T-helper 2 cell treated with Interferon-gamma antibody and Interleukin-4, amounts not matched to agents 5 μg/mL and 100 μg/mL, for 36 hours (primary cell): ENCODE measurements at regions not wholly inside any gene's neighbourhood (a gene's known extent, or its start where the extent isn't known, plus 50 kb on each side); places are given as distances from the start of the nearest gene placed in this dataset.
"Not testable (repeated sequence)": the region's sequence is repeated elsewhere in the genome, so short reads cannot be mapped to it uniquely, and the experiment has no call there.

Experiments used
- DNase-seq: peaks from one replicate; pipeline ENCODE4 v3.0.0; 2021; ENCODE audit warnings: low spot score
- H3K27ac Mint-ChIP-seq: one replicate; pipeline ENCODE4 v1.8.0; 2021; ENCODE audit warnings: mild to moderate bottlenecking, mixed read lengths
- H3K27me3 Mint-ChIP-seq: one replicate; pipeline ENCODE4 v1.8.0; 2021; ENCODE audit warnings: low read depth, mixed read lengths
- H3K36me3 Mint-ChIP-seq: one replicate; pipeline ENCODE4 v1.8.0; 2021; ENCODE audit warnings: low read depth, mixed read lengths
- H3K4me1 Mint-ChIP-seq: one replicate; pipeline ENCODE4 v1.8.0; 2021; ENCODE audit warnings: low read depth, mixed read lengths
- H3K4me3 Mint-ChIP-seq: one replicate; pipeline ENCODE4 v1.8.0; 2022; ENCODE audit warnings: mild to moderate bottlenecking, moderate library complexity, mixed read lengths
- H3K9me3 Mint-ChIP-seq: one replicate; pipeline ENCODE4 v1.8.0; 2021; ENCODE audit warnings: mixed read lengths

DNA sequence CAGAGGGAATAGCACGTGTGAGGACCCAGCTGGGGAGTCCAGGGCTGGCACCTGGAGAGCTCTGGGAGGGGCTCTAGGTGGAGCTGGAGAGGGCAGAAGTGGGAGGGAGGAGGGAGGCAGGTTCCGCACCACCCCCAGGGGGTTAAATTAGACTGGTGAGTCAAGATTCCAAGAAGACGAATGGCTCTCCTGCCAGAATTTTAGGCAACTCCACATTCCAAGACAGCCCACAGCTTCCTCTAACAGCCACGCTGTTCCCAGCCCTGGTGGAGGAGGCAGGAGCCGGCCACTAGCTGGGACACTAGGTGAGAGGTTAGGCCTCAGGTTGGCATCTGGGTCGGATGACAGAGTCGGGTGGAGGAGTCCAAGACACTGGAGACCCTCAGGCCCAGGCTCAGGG, 60.2 kb downstream of the TFAP2C start:
- Mint-ChIP-seq H3K4me3 (no peak overlapping the region), H3K36me3 (no peaks in the 10 kb centered on the region), H3K4me1 (no peaks in the 10 kb centered on the region), H3K27me3 (no peaks in the 10 kb centered on the region), H3K27ac (no peak overlapping the region), H3K9me3 (no peaks in the 10 kb centered on the region)
- DNase-seq: no peak

DNA sequence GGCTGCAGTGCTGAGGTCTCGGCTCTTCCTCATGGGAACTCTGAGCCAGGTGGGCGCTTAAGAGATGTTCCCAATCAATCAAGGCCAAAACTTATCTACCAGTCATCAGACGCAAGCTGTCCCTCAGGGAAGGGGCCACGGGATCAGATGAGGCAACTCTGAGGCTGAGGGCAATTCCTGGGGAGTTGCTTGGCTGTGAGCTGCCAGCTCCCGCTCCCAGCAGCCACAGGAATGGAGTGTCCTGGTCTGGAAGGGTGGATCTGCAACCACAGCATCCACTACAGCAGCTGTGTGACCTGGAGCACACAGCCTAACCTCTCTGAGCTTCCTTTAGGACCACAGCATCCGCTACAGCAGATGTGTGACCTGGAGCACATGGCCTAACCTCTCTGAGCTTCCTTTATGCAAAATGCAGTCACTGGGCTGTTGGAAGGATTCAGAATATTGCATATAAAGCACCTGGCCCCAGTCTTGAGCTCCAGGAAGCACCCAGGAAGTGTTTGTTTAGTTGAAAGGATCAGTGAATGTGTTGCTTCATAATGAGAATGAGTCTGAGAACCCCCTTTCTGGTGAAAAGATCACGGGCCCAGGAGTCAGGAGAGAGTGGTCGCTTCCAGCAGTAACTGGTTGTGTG, 60.9 kb downstream of the TFAP2C start:
- no peaks in the 10 kb centered on the region for H3K4me1 Mint-ChIP-seq
- no peak overlapping the region for H3K4me3 Mint-ChIP-seq
- H3K36me3 Mint-ChIP-seq: no peaks in the 10 kb centered on the region
- no peaks in the 10 kb centered on the region for H3K9me3 Mint-ChIP-seq
- no peak for DNase-seq
- H3K27me3 Mint-ChIP-seq: no peaks in the 10 kb centered on the region
- H3K27ac Mint-ChIP-seq: no peak overlapping the region

DNA sequence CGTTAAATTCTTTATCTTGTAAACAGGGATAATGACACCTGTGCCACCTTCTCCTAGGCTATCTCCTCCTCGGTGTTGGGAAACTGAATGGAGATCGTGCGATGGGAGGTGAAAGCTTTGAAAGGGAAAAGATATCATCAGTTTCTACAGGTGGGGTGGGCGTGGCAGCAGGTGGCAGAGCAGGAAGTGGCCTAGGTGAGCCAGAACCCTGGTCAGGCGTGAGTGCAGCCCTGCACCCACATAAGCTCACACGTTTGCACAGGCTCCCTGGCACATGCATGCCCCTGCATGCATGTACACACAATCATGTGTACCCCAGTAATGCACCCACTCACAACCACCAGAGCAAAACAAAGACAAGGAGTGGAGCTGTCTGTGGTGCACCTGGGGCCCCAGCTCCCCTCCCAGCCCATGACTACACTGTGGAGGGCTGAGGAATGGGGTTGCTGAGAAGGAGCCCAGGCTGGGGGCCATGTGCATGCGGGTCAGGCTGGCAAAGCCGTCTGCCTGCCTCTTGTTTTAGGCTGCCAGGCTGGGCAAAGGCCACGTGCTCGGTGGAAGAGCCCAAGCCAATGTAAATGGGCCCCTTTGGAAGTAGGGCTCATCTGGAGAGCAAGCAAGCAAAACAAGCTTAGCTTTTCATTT, 61.5 kb downstream of the TFAP2C start:
- Mint-ChIP-seq H3K4me3 (no peak overlapping the region), H3K36me3 (no peaks in the 10 kb centered on the region), H3K4me1 (no peaks in the 10 kb centered on the region), H3K27ac (no peak overlapping the region), H3K27me3 (no peaks in the 10 kb centered on the region), H3K9me3 (no peaks in the 10 kb centered on the region)
- DNase-seq: no peak

DNA sequence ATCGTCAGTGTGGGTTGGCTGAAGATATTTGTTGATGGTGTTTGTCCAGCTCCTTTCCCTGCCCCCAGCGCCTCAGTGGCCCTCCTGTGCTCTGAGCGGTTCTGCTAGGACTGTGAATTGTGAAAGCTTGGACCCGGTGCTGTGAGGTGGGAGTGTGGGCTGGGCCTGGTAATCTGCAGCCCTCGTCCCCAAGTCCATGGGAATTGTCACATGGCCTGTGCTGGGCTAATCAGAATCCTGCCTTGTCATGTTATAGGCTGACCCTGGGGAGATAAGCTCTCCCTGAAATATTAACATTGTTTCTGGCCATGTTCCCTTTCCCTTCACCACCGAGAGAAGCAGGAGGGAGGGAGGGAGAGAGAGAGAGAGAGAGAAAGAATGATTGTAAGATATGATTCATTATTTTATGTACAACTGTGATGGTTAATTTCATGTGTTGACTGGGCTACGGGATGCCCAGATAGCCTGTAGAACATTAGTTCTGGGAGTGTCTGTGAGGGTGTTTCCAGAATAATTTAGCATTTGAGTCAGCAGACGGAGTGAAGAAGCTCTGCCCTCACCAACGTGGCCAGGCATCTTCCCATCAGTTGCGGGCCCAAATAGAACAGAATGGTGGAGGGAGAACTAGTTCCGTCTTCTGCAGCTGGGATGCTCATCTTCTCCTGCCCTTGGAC, 62.4 kb downstream of the TFAP2C start:
- no peaks in the 10 kb centered on the region for H3K36me3 Mint-ChIP-seq

DNA sequence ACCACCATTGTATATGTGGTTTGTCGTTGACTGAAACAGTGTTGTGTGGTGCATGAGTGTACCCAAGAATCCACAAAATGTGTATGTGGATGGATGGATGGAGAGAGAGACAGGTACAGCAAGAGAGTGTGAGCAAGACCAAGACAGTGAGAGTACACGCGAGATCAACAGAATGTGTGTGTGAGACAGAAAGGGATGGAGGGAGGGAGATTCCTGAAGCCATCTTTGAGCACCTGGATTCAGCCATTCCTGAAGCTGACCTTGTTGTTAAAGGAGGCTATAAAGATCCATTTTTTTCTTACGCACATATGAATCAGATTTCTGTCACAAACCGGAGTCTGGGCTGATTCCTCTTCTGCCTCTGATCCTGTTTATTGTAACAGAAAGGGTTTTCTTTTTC, 64.1 kb downstream of the TFAP2C start:
- no peak overlapping the region for H3K27ac Mint-ChIP-seq
- H3K4me1 Mint-ChIP-seq: no peaks in the 10 kb centered on the region
- H3K27me3 Mint-ChIP-seq: no peaks in the 10 kb centered on the region
- no peaks in the 10 kb centered on the region for H3K9me3 Mint-ChIP-seq
- no peaks in the 10 kb centered on the region for H3K36me3 Mint-ChIP-seq
- DNase-seq: no peak
- H3K4me3 Mint-ChIP-seq: no peak overlapping the region

More for the DNA sequence above, 62.4 kb downstream of the TFAP2C start:
- DNase-seq: no peak
- no peak overlapping the region for H3K4me3 Mint-ChIP-seq
- H3K27ac Mint-ChIP-seq: no peak overlapping the region
- H3K9me3 Mint-ChIP-seq: no peaks in the 10 kb centered on the region
- no peaks in the 10 kb centered on the region for H3K27me3 Mint-ChIP-seq
- H3K4me1 Mint-ChIP-seq: no peaks in the 10 kb centered on the region

DNA sequence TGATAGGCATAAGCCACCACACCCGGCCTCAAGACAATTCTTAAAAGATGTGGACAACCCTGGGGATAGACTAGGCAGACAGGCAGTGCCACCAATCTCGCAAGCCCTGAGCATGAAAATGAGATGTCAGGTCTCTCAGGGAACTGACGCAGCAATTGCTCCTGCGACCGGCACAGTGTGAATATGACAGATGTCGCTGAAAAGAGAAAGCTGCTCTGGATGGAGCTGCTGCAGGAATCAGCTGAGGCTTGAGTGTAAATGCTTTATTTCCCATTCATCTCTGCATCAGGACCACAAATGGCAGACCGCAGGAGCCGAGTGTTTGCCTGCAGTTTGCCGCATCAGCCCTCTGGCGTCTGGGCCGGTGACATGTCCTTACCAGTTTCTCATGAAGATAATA, 68.4 kb downstream of the TFAP2C start:
- H3K36me3 Mint-ChIP-seq: no peaks in the 10 kb centered on the region
- H3K4me3 Mint-ChIP-seq: no peak overlapping the region
- no peak overlapping the region for H3K27ac Mint-ChIP-seq
- no peaks in the 10 kb centered on the region for H3K27me3 Mint-ChIP-seq
- H3K9me3 Mint-ChIP-seq: no peaks in the 10 kb centered on the region
- DNase-seq: no peak
- H3K4me1 Mint-ChIP-seq: no peaks in the 10 kb centered on the region

DNA sequence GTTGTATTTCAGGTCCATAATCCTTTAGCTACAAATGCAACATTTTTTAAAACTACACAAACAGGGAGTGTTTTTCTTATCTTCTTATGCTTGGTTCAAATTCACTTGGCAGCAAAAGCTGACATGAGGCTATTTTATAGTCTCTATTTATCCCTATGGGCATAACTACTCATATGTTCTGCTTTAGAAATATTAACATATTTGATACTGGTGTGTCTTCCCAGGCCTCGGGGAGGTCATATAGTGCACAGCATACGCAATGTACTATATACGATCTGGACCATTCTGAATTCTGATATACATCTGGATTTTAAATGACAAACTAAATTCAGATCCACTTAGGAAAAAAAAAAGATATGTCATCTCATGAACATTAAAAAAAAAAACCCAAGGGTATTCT, 69.2 kb downstream of the TFAP2C start:
- DNase-seq: no peak
- Mint-ChIP-seq H3K27me3 (no peaks in the 10 kb centered on the region), H3K36me3 (no peaks in the 10 kb centered on the region), H3K4me1 (no peaks in the 10 kb centered on the region), H3K4me3 (no peak overlapping the region), H3K9me3 (no peaks in the 10 kb centered on the region), H3K27ac (no peak overlapping the region)

DNA sequence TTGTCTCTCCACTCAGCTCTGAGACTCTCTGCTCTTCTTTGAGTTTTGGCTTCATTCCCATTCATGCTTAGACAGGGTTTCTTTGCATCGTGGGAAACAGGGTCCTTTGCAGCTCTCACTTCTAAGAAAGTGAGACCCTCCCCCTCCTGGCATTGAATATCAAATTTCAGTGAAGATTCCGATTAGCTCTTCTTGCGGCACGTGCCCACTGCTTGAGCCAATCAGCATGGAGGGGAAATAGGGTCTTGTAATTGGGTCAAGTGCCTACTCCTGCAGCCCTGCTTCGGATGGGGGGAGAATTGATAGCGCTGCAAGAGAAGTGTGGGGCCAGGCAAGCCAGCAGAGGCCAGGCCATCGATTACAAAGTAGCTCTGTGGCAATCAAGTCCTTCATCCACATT, 69.6 kb downstream of the TFAP2C start:
- no peaks in the 10 kb centered on the region for H3K27me3 Mint-ChIP-seq
- no peaks in the 10 kb centered on the region for H3K4me1 Mint-ChIP-seq
- no peaks in the 10 kb centered on the region for H3K9me3 Mint-ChIP-seq
- H3K4me3 Mint-ChIP-seq: no peak overlapping the region
- no peak for DNase-seq
- no peaks in the 10 kb centered on the region for H3K36me3 Mint-ChIP-seq
- H3K27ac Mint-ChIP-seq: no peak overlapping the region

DNA sequence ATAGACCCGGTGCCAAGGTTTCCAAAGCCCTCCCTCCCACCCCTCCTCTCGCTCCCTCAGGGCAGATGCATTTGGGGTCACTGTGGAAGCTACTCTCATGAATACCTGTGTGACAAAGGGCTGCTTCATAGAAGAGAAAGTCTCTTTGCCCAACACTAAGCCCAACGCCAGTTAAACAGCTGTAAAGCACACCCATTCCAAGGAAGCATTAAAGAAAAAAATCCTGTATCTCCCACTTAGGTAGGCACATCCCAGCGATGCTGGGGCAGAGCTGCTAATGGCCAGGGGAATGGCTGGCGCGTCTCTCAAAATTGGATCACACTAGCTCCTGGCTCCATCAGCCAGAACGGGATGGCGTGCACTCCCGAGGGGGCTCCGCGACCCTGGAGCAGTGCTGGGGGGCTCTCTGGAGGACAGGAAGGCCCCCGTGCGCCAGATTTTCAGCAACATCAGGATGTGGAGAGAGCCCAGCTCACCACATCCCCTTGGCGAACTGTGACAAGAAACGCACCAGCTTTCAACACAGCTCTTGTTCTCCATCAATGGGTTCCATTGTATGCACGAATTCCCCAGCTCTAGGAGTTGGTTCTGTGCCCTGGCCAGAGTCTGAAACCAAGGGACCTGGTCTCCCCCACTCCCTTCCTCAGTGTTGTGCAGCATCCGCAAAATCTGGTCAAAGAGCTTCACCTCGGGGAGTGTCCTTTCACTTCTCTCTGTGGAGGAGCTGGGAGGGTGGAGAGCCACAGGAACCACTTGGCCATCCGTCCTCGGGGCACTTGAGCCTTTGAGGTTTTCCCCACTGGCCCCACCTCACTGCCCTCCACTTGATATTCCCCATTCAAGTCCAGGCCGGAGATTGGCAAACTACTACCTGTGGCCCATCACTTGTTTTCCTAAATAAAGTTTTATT, 74.1 kb downstream of the TFAP2C start:
- H3K27me3 Mint-ChIP-seq: no peaks in the 10 kb centered on the region
- H3K4me1 Mint-ChIP-seq: no peaks in the 10 kb centered on the region
- no peak for DNase-seq
- H3K4me3 Mint-ChIP-seq: no peak overlapping the region
- H3K27ac Mint-ChIP-seq: no peak overlapping the region
- H3K36me3 Mint-ChIP-seq: no peaks in the 10 kb centered on the region
- no peaks in the 10 kb centered on the region for H3K9me3 Mint-ChIP-seq

DNA sequence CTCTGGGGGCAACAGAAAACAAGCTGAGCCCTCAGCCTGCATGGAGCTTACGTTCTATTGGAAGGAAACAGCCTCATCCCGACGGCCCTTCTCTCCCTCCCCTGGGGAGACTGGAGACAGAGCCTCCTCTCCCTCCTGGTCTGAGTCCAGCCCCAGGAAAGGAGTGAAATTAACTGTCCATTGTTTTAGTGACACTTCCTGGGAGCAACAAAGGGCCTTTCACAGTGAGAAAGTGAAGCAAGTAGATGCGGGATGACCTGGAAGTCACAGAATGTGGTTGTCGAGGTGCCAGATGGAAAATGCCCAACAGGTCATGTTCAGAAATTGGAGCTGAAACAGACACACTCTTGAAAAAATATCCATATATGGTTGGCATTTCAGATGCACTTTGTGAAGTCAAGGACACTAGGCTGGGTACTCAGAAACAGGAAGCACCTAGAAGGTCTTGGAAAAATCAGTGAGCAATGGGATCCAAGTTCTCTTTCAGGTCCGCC, 77.8 kb downstream of the TFAP2C start:
- Mint-ChIP-seq H3K4me3 (no peak overlapping the region), H3K4me1 (no peaks in the 10 kb centered on the region), H3K36me3 (no peaks in the 10 kb centered on the region), H3K27ac (no peak overlapping the region), H3K9me3 (no peaks in the 10 kb centered on the region), H3K27me3 (no peaks in the 10 kb centered on the region)
- DNase-seq: no peak

DNA sequence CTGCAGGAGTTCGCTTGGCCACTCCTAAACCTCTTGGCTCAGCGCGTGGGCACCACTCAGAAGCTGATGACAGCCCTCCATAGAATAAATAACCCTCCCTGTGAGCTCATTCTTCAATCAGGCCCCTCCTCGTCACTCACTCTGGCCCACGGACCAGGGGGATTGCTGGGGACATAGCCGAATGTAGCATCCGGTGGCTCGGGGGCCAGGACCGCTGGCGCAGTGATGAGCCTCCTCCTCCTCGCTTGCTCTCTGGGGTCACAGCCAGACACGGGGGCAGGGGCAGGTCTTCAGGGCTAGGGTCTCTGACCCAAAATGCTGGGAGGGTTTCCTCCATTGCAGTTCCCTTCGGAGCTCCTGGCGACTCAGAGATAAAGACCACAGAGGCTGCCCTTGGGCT, 79.9 kb downstream of the TFAP2C start:
- no peak overlapping the region for H3K4me3 Mint-ChIP-seq
- no peaks in the 10 kb centered on the region for H3K27me3 Mint-ChIP-seq
- H3K9me3 Mint-ChIP-seq: no peaks in the 10 kb centered on the region
- DNase-seq: no peak
- no peaks in the 10 kb centered on the region for H3K36me3 Mint-ChIP-seq
- H3K27ac Mint-ChIP-seq: no peak overlapping the region
- no peaks in the 10 kb centered on the region for H3K4me1 Mint-ChIP-seq

DNA sequence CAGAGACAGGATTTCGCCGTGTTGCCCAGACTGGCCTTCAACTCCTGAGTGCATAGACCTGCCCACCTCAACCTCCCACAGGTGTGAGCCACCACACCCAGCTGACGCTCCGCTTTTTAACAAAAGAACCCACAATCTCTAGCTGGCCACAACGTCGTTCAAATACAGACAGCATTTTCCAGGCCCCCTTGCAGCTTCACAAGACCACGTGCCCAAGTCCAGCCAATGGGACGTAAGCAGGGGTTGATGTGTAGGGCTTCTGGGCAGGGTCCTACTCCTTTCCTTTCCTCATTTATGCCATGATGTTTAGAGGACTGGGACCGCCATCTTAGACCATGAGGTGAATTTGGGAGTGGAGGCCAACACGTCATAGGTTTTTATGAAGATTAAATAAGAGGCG, 81.0 kb downstream of the TFAP2C start:
- no peaks in the 10 kb centered on the region for H3K27me3 Mint-ChIP-seq
- H3K36me3 Mint-ChIP-seq: no peaks in the 10 kb centered on the region
- DNase-seq: no peak
- no peaks in the 10 kb centered on the region for H3K4me1 Mint-ChIP-seq
- no peak overlapping the region for H3K4me3 Mint-ChIP-seq
- H3K9me3 Mint-ChIP-seq: no peaks in the 10 kb centered on the region
- H3K27ac Mint-ChIP-seq: no peak overlapping the region

DNA sequence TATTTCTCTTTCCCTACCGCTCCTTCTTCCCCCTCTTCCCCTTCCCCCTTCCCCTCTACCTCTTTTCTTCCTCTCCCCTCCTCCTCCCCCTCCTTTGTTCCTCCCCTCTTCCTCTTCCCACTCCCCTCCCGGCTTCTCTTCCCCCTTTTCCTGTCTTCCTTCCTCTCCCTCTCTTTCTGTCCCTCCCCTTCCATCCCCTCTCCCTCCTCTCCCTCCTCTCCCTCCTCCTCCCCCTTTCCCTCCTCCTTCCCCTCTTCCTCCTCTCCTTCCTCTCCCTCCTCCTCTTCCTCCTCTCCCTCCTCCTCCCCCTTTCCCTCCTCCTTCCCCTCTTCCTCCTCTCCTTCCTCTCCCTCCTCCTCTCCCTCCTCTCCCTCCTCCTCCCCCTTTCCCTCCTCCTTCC, 81.5 kb downstream of the TFAP2C start:
- not testable (repeated sequence) for H3K36me3 Mint-ChIP-seq, H3K9me3 Mint-ChIP-seq, H3K4me3 Mint-ChIP-seq, DNase-seq, H3K4me1 Mint-ChIP-seq, H3K27me3 Mint-ChIP-seq, H3K27ac Mint-ChIP-seq

DNA sequence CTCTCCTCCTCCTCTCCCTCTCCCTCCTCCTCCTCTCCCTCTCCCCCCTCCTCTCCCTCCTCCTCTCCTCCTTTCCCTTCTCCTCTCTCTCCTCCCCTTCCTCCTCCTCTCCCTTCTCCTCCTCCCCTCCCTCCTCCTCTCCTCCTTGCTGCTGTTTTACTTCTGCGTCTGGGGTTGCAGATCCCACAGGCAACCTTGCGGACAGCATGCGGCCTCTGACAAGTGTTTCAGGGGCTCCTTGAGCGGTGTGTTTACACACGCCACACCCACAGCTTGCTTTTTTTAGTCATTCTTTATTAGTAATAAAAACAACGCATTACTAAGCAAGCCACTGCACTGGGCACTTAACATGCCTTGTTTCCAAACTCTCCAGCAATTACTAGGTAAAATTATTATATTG, 81.9 kb downstream of the TFAP2C start:
- H3K9me3 Mint-ChIP-seq: no peaks in the 10 kb centered on the region
- DNase-seq: no peak

More for the DNA sequence above, 81.9 kb downstream of the TFAP2C start:
- no peak overlapping the region for H3K4me3 Mint-ChIP-seq
- H3K27ac Mint-ChIP-seq: no peak overlapping the region
- no peaks in the 10 kb centered on the region for H3K27me3 Mint-ChIP-seq
- no peaks in the 10 kb centered on the region for H3K4me1 Mint-ChIP-seq
- H3K36me3 Mint-ChIP-seq: no peaks in the 10 kb centered on the region
